Smooth muscle cell (in vitro differentiated cells): ENCODE measurements at regions not wholly inside any gene's neighbourhood (a gene's known extent, or its start where the extent isn't known, plus 50 kb on each side); places are given as distances from the start of the nearest gene placed in this dataset.

Experiments used
- DNase-seq: peaks from one replicate; lab custom pipeline; 2025; ENCODE audit not compliant: unreplicated experiment; lab: John Stamatoyannopoulos, UW
- H2AFZ ChIP-seq: fragments of 200-600 bp; sonication (generic); 2 replicates; pipeline ENCODE4 v1.6.0; 2016; ENCODE audit warnings: antibody characterized with exemption, low read depth, mild to moderate bottlenecking
- H3F3A ChIP-seq: fragments of 200-600 bp; sonication (generic); 2 replicates; pipeline ENCODE4 v1.6.0; 2017; ENCODE audit warnings: antibody characterized with exemption, low read depth
- H3K27ac ChIP-seq: fragments of 200-600 bp; sonication (generic); 2 replicates; pipeline ENCODE4 v1.5.1; 2016; ENCODE audit warnings: low read depth, mild to moderate bottlenecking
- H3K27me3 ChIP-seq: fragments of 200-600 bp; sonication (generic); 2 replicates; pipeline ENCODE4 v1.6.1; 2016; ENCODE audit warnings: low read depth, mild to moderate bottlenecking
- H3K36me3 ChIP-seq: fragments of 200-600 bp; sonication (generic); 2 replicates; pipeline ENCODE4 v1.5.1; 2016; ENCODE audit warnings: low read depth
- H3K4me1 ChIP-seq: fragments of 200-600 bp; sonication (generic); 2 replicates; pipeline ENCODE4 v1.5.1; 2016; ENCODE audit warnings: low read depth
- H3K4me2 ChIP-seq: fragments of 200-600 bp; sonication (generic); 2 replicates; pipeline ENCODE4 v1.6.0; 2016; ENCODE audit warnings: mild to moderate bottlenecking
- H3K4me3 ChIP-seq: fragments of 200-600 bp; sonication (generic); 2 replicates; pipeline ENCODE4 v1.5.1; 2016; ENCODE audit warnings: mild to moderate bottlenecking
- H3K79me2 ChIP-seq: fragments of 200-600 bp; sonication (generic); 2 replicates; pipeline ENCODE4 v1.6.0; 2016; ENCODE audit warnings: low read depth, mild to moderate bottlenecking
- H3K9ac ChIP-seq: fragments of 200-600 bp; sonication (generic); 2 replicates; pipeline ENCODE4 v1.6.0; 2016; ENCODE audit warnings: low read depth
- H3K9me3 ChIP-seq: fragments of 200-600 bp; sonication (generic); replicated peaks from 2 replicates; pipeline ENCODE4 v1.5.1; 2016; ENCODE audit warnings: low read depth
- H4K20me1 ChIP-seq: fragments of 200-600 bp; sonication (generic); 2 replicates; pipeline ENCODE4 v1.6.0; 2016; ENCODE audit warnings: low read depth
- CTCF ChIP-seq: fragments of 200-600 bp; sonication (generic); IDR thresholded peaks from 2 replicates; pipeline ENCODE4 v1.5.1; 2017; ENCODE audit warnings: borderline replicate concordance, mild to moderate bottlenecking, antibody characterized with exemption; ENCODE audit not compliant: insufficient read depth, poor library complexity, severe bottlenecking
- WGBS: methylation state at CpG from one replicate; pipeline ENCODE4 v1.1.7; 2016; ENCODE audit warnings: low lambda C conversion rate; 5-methylcytosine and 5-hydroxymethylcytosine counted together

DNA sequence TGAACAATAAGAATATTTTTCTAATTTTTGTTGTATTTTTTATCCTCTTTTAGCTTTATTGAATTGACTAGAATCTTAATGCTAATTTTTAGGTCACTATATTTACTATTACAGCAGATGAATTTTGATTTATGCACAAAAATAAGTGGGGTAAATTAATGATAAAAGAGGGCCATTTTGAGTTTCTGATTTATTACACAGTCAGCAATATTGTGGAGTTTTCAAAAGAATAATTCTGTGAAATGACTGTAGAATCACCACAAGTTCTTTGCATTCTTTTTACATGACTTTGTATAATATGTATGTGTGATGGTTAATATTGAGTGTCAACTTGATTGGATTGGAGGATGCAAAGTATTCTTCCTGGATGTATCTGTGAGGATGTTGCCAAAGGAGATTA lies 812.4 kb upstream of the DPPA4 start:
- Histone ChIP-seq H3K4me3 (no peak overlapping the region), H3K4me2 (no peak overlapping the region), H3K9ac (no peak overlapping the region), H3K4me1 (no peaks in the 10 kb centered on the region), H3K36me3 (no peaks in the 10 kb centered on the region), H3K27ac (no peak overlapping the region), H3K9me3 (no peaks in the 10 kb centered on the region), H4K20me1 (no peaks in the 10 kb centered on the region), H3F3A (no peaks in the 10 kb centered on the region), H2AFZ (no peak overlapping the region), H3K79me2 (no peaks in the 10 kb centered on the region), H3K27me3 (no peaks in the 10 kb centered on the region)
- DNase-seq: no peak
- TF ChIP-seq CTCF: no peak

DNA sequence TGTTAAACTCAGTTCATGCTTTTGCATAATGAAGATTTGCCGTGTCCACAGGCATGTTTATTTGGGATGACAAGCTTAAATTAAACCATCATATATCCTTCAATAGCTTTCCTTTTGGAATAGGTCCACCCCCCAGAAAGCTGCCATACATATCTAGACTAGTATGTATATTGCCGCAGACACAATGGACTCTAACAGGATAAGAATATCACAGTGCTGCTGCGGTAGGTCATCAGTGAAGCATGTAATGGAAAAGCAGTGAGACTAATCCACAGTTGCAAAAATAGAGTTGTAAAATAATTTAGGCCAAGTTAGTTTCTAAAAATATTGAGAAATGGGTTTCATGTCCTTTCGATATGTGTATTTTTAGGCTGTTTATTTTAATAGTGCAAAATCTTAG lies 819.9 kb upstream of the DPPA4 start:
- H3K9me3 ChIP-seq: no peaks in the 10 kb centered on the region
- WGBS: 92% methylated on average over 4 of the region's 4 CpGs

GRCh38 chr3:110164632-110165369 lies 827.5 kb upstream of the DPPA4 start:
- H3K27ac ChIP-seq: peak overlapping the region; percentile 73
- TF ChIP-seq CTCF: no peak
- peak overlapping the region; percentile 81 for H3K4me2 ChIP-seq
- H3K36me3 ChIP-seq: no peaks in the 10 kb centered on the region
- no peaks in the 10 kb centered on the region for H3F3A ChIP-seq
- H4K20me1 ChIP-seq: no peaks in the 10 kb centered on the region
- no peaks in the 10 kb centered on the region for H3K79me2 ChIP-seq
- peak overlapping the region; percentile 71 for H2AFZ ChIP-seq
- no peaks in the 10 kb centered on the region for H3K27me3 ChIP-seq
- peaks cover 25% of the 10 kb centered on the region for H3K4me1 ChIP-seq
- no peaks in the 10 kb centered on the region for H3K9me3 ChIP-seq
- DNase-seq: no peak
- H3K9ac ChIP-seq: peak overlapping the region; percentile 57
- 38% methylated on average over 6 of the region's 6 CpGs for WGBS
- H3K4me3 ChIP-seq: peak overlapping the region; percentile 41

More for the DNA sequence above, 819.9 kb upstream of the DPPA4 start:
- H3K4me1 ChIP-seq: no peaks in the 10 kb centered on the region
- no peaks in the 10 kb centered on the region for H3K79me2 ChIP-seq
- TF ChIP-seq CTCF: no peak
- H4K20me1 ChIP-seq: no peaks in the 10 kb centered on the region
- no peaks in the 10 kb centered on the region for H3F3A ChIP-seq
- no peak overlapping the region for H3K4me3 ChIP-seq
- no peak for DNase-seq
- H3K4me2 ChIP-seq: no peak overlapping the region
- no peak overlapping the region for H3K9ac ChIP-seq
- H3K27me3 ChIP-seq: no peaks in the 10 kb centered on the region
- no peaks in the 10 kb centered on the region for H3K36me3 ChIP-seq
- no peak overlapping the region for H3K27ac ChIP-seq
- H2AFZ ChIP-seq: no peak overlapping the region

DNA sequence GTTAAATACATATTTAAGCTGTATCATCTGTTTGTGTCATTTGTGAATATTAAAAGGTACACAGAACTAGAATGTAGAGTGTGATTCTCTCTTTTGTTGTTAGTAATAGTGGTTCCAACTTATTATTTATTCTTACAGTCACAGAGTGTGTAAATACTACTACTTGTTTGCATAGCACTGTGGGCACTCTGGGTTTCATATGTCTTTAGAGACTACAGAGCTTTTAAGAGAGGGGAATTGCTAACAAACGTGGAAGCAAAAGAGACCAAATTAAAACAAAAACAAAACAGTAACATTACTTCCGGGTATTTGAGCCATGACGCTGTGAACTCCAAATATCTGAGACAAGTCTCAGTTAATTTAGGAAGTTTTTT lies 828.0 kb upstream of the DPPA4 start:
- Histone ChIP-seq H3K36me3 (no peaks in the 10 kb centered on the region), H3K9ac (peak overlapping the region; percentile 57), H3K9me3 (no peaks in the 10 kb centered on the region), H3K27me3 (no peaks in the 10 kb centered on the region), H3K79me2 (no peaks in the 10 kb centered on the region), H3K4me3 (peak overlapping the region; percentile 41), H3F3A (no peaks in the 10 kb centered on the region), H4K20me1 (no peaks in the 10 kb centered on the region), H3K4me2 (peak overlapping the region; percentile 81), H3K4me1 (peaks cover 25% of the 10 kb centered on the region), H3K27ac (peak overlapping the region; percentile 73), H2AFZ (peak overlapping the region; percentile 71)
- 44% methylated on average over 3 of the region's 3 CpGs for WGBS
- DNase-seq: no peak
- no peak for TF ChIP-seq CTCF
